ENCODE measurements at regions not wholly inside any gene's neighbourhood (a gene's known extent, or its start where the extent isn't known, plus 50 kb on each side); places are given as distances from the start of the nearest gene placed in this dataset.

DNA sequence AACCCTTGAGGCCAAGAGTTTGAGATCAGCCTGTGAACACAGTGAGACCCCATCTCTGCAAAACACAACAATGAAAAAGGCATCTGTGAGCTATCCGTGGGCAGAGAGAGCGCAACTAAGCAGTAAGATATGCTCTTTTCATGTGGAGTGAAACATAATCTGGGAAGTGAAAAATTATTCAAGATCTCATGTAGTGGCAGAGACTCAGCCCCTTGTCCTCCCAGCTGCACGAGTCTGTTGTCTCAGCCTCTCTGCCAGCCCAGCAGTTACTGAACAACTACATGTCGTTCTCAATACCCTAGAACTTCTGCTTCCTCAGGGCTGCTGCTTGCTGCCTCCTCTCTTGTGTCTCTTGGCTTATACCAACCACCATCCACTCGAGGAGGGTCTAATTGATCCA is 61.3 kb upstream of the WDR26 start (continued):
- TF ChIP-seq NRF1 (IDR thresholded peaks at IDR 0.05; ENCODE audit: low read depth, low read length) (no peak), USF2 (IDR thresholded peaks at IDR 0.05; ENCODE audit: low read length) (no peak), SUZ12 (IDR thresholded peaks at IDR 0.05; ENCODE audit: low read length) (no peak), YY1 (IDR thresholded peaks at IDR 0.05; ENCODE audit: low read depth, low read length) (no peak), SAP30 (IDR thresholded peaks at IDR 0.05; ENCODE audit: insufficient read depth, insufficient replicate concordance, low read length) (no peak), ATF3 (IDR thresholded peaks at IDR 0.05; ENCODE audit: insufficient read depth, low read depth, low read length) (no peak)
- TF ChIP-seq, protein P1, sequence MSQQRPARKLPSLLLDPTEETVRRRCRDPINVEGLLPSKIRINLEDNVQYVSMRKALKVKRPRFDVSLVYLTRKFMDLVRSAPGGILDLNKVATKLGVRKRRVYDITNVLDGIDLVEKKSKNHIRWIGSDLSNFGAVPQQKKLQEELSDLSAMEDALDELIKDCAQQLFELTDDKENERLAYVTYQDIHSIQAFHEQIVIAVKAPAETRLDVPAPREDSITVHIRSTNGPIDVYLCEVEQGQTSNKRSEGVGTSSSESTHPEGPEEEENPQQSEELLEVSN (IDR thresholded peaks at IDR 0.05) = no peak

Measured in H1 (cell line).